CD8-positive, alpha-beta memory T cell (primary cell): ENCODE measurements at regions not wholly inside any gene's neighbourhood (a gene's known extent, or its start where the extent isn't known, plus 50 kb on each side); places are given as distances from the start of the nearest gene placed in this dataset.

Experiments
- CTCF ChIA-PET: fragments of 350-600 bp; sonication (Branson Sonifier 250); formaldehyde crosslinking; loops from one replicate; lab custom pipeline; 2021; ENCODE audit warnings: antibody characterized with exemption; lab: Charles Lee
- POLR2A ChIA-PET: fragments of 350-600 bp; sonication (Branson Sonifier 250); formaldehyde crosslinking; loops from one replicate; lab custom pipeline; 2021; ENCODE audit warnings: antibody characterized with exemption; lab: Charles Lee
- DNase-seq, 5 donors: peaks; one replicate each; pipeline versions ENCODE4 v3.0.0 to v3.0.0-alpha.2; 2020 to 2022; ENCODE audit warnings: mixed read lengths in 1 of 5
- H3K27ac ChIP-seq: one replicate; pipeline ENCODE4 v1.7.0; 2013; ENCODE audit warnings: low read depth, mild to moderate bottlenecking, low read length, moderate library complexity
- H3K27me3 ChIP-seq: 2 replicates; pipeline ENCODE4 v1.7.0; 2013; ENCODE audit warnings: low read length, mild to moderate bottlenecking; ENCODE audit not compliant: insufficient read depth, poor library complexity, severe bottlenecking
- H3K36me3 ChIP-seq: 2 replicates; pipeline ENCODE4 v1.7.0; 2013; ENCODE audit warnings: mild to moderate bottlenecking, low read length, moderate library complexity; ENCODE audit not compliant: insufficient read depth
- H3K4me1 ChIP-seq: 2 replicates; pipeline ENCODE4 v1.7.0; 2013; ENCODE audit warnings: mild to moderate bottlenecking, low read length, moderate library complexity; ENCODE audit not compliant: insufficient read depth
- H3K4me3 ChIP-seq: 2 replicates; pipeline ENCODE4 v1.7.0; 2013; ENCODE audit warnings: mild to moderate bottlenecking, low read length
- H3K9me3 ChIP-seq: 2 replicates; pipeline ENCODE4 v1.7.0; 2013; ENCODE audit warnings: mild to moderate bottlenecking, low read length
- H3K27ac Mint-ChIP-seq, 8 donors: one replicate each; pipeline ENCODE4 v1.8.0; 2020 to 2021; ENCODE audit warnings: mixed read lengths in 8 of 8, mild to moderate bottlenecking in 6 of 8, inconsistent platforms in 3 of 8, moderate library complexity in 3 of 8
- H3K27me3 Mint-ChIP-seq, 2 donors: one replicate each; pipeline ENCODE4 v1.8.0; 2020 to 2021; ENCODE audit warnings: mixed read lengths in 2 of 2, mild to moderate bottlenecking in 1 of 2, moderate library complexity in 1 of 2
- H3K36me3 Mint-ChIP-seq, 3 donors: one replicate each; pipeline ENCODE4 v1.8.0; 2020 to 2021; ENCODE audit warnings: mixed read lengths in 3 of 3, inconsistent platforms in 1 of 3, mild to moderate bottlenecking in 1 of 3
- H3K4me1 Mint-ChIP-seq, 3 donors: one replicate each; pipeline ENCODE4 v1.8.0; 2020 to 2021; ENCODE audit warnings: mixed read lengths in 3 of 3, inconsistent platforms in 1 of 3, mild to moderate bottlenecking in 1 of 3
- H3K4me3 Mint-ChIP-seq, 7 donors: one replicate each; pipeline ENCODE4 v1.8.0; 2020 to 2021; ENCODE audit warnings: mixed read lengths in 7 of 7, mild to moderate bottlenecking in 6 of 7, moderate library complexity in 4 of 7, inconsistent platforms in 2 of 7
- H3K9me3 Mint-ChIP-seq, 5 donors: one replicate each; pipeline ENCODE4 v1.8.0; 2020 to 2022; ENCODE audit warnings: mixed read lengths in 5 of 5, mild to moderate bottlenecking in 3 of 5, moderate library complexity in 2 of 5, inconsistent platforms in 1 of 5

- H3K27me3 ChIP-seq: no peaks in the 10 kb centered on the region
- no peak for DNase-seq
These were observed 826.3 kb upstream of the SALL3 start for GRCh38 chr18:78153362-78153761.

GRCh38 chr18:78154444-78154843 lies 825.2 kb upstream of the SALL3 start:
- Mint-ChIP-seq H3K4me3 (no peak overlapping the region), H3K27ac (no peak overlapping the region), H3K27me3 (no peaks in the 10 kb centered on the region), H3K36me3 (no peaks in the 10 kb centered on the region), H3K9me3 (peaks cover 0 to 3% (median under 1%) of the 10 kb centered on the region in 5 donors), H3K4me1 (no peaks in the 10 kb centered on the region)
- Histone ChIP-seq H3K27ac (no peak overlapping the region), H3K36me3 (no peaks in the 10 kb centered on the region), H3K27me3 (no peaks in the 10 kb centered on the region), H3K9me3 (no peaks in the 10 kb centered on the region), H3K4me1 (no peaks in the 10 kb centered on the region), H3K4me3 (no peak overlapping the region)
- POLR2A ChIA-PET: no interaction called here
- DNase-seq: no peak
- CTCF ChIA-PET: no interaction called here

More at GRCh38 chr18:78153362-78153761, 826.3 kb upstream of the SALL3 start:
- ChIA-PET CTCF (no interaction called here), POLR2A (no interaction called here)
- no peaks in the 10 kb centered on the region for H3K4me1 ChIP-seq
- H3K36me3 ChIP-seq: no peaks in the 10 kb centered on the region
- H3K27ac Mint-ChIP-seq: no peak overlapping the region
- peaks cover 0 to under 1% (median 0%) of the 10 kb centered on the region in 5 donors for H3K9me3 Mint-ChIP-seq
- H3K27ac ChIP-seq: no peak overlapping the region
- H3K4me3 Mint-ChIP-seq: no peak overlapping the region
- no peak overlapping the region for H3K4me3 ChIP-seq
- no peaks in the 10 kb centered on the region for H3K27me3 Mint-ChIP-seq
- no peaks in the 10 kb centered on the region for H3K4me1 Mint-ChIP-seq
- no peaks in the 10 kb centered on the region for H3K9me3 ChIP-seq
- H3K36me3 Mint-ChIP-seq: no peaks in the 10 kb centered on the region

GRCh38 chr18:78154853-78155252 lies 824.8 kb upstream of the SALL3 start:
- H3K4me1 Mint-ChIP-seq: no peaks in the 10 kb centered on the region
- POLR2A ChIA-PET: no interaction called here
- Histone ChIP-seq H3K9me3 (no peaks in the 10 kb centered on the region), H3K4me3 (no peak overlapping the region), H3K27ac (no peak overlapping the region), H3K27me3 (no peaks in the 10 kb centered on the region), H3K4me1 (no peaks in the 10 kb centered on the region), H3K36me3 (no peaks in the 10 kb centered on the region)
- H3K4me3 Mint-ChIP-seq: no peak overlapping the region
- H3K27me3 Mint-ChIP-seq: no peaks in the 10 kb centered on the region
- DNase-seq: no peak
- H3K9me3 Mint-ChIP-seq: peaks cover 0 to 5% (median 2%) of the 10 kb centered on the region in 5 donors
- no peaks in the 10 kb centered on the region for H3K36me3 Mint-ChIP-seq
- H3K27ac Mint-ChIP-seq: no peak overlapping the region
- CTCF ChIA-PET: no interaction called here

GRCh38 chr18:78156466-78156865 lies 823.2 kb upstream of the SALL3 start:
- H3K36me3 ChIP-seq: no peaks in the 10 kb centered on the region
- Mint-ChIP-seq H3K36me3 (no peaks in the 10 kb centered on the region), H3K4me1 (no peaks in the 10 kb centered on the region), H3K27me3 (no peaks in the 10 kb centered on the region), H3K4me3 (no peak overlapping the region), H3K9me3 (peaks cover 0 to 7% (median 2%) of the 10 kb centered on the region in 5 donors), H3K27ac (no peak overlapping the region)
- no peak overlapping the region for H3K4me3 ChIP-seq
- no peak overlapping the region for H3K27ac ChIP-seq
- H3K9me3 ChIP-seq: no peaks in the 10 kb centered on the region
- ChIA-PET POLR2A (no interaction called here), CTCF (no interaction called here)
- no peak for DNase-seq
- H3K4me1 ChIP-seq: no peaks in the 10 kb centered on the region
- no peaks in the 10 kb centered on the region for H3K27me3 ChIP-seq

GRCh38 chr18:78158943-78159342 lies 820.7 kb upstream of the SALL3 start:
- Mint-ChIP-seq H3K27me3 (no peaks in the 10 kb centered on the region), H3K9me3 (peaks cover 0 to 7% (median 2%) of the 10 kb centered on the region in 5 donors), H3K4me3 (no peak overlapping the region), H3K4me1 (no peaks in the 10 kb centered on the region), H3K27ac (peak overlapping the region in 1 of 8 donors; percentile 41), H3K36me3 (no peaks in the 10 kb centered on the region)
- H3K36me3 ChIP-seq: no peaks in the 10 kb centered on the region
- no peak overlapping the region for H3K4me3 ChIP-seq
- POLR2A ChIA-PET: no interaction called here
- no peaks in the 10 kb centered on the region for H3K27me3 ChIP-seq
- CTCF ChIA-PET: no interaction called here
- no peaks in the 10 kb centered on the region for H3K9me3 ChIP-seq
- DNase-seq: no peak
- H3K27ac ChIP-seq: no peak overlapping the region
- H3K4me1 ChIP-seq: no peaks in the 10 kb centered on the region

GRCh38 chr18:78159397-78159796 lies 820.2 kb upstream of the SALL3 start:
- Mint-ChIP-seq H3K9me3 (peaks cover 0 to 7% (median 2%) of the 10 kb centered on the region in 5 donors), H3K36me3 (no peaks in the 10 kb centered on the region), H3K4me1 (no peaks in the 10 kb centered on the region), H3K4me3 (no peak overlapping the region), H3K27me3 (no peaks in the 10 kb centered on the region), H3K27ac (peak overlapping the region in 1 of 8 donors; percentile 41)
- no peak overlapping the region for H3K27ac ChIP-seq
- H3K9me3 ChIP-seq: no peaks in the 10 kb centered on the region
- H3K36me3 ChIP-seq: no peaks in the 10 kb centered on the region
- no peaks in the 10 kb centered on the region for H3K27me3 ChIP-seq
- no peak overlapping the region for H3K4me3 ChIP-seq
- ChIA-PET POLR2A (no interaction called here), CTCF (no interaction called here)
- H3K4me1 ChIP-seq: no peaks in the 10 kb centered on the region
- DNase-seq: no peak

- H3K9me3 ChIP-seq: no peaks in the 10 kb centered on the region
- peaks cover 0 to 6% of the 10 kb centered on the region in 2 donors for H3K27me3 Mint-ChIP-seq
- H3K4me1 Mint-ChIP-seq: no peaks in the 10 kb centered on the region
- no peak overlapping the region for H3K4me3 ChIP-seq
- H3K27ac ChIP-seq: no peak overlapping the region
- ChIA-PET CTCF (no interaction called here), POLR2A (no interaction called here)
- no peaks in the 10 kb centered on the region for H3K4me1 ChIP-seq
- no peaks in the 10 kb centered on the region for H3K36me3 ChIP-seq
- H3K9me3 Mint-ChIP-seq: peaks cover 0 to 7% (median 2%) of the 10 kb centered on the region in 5 donors
- no peaks in the 10 kb centered on the region for H3K36me3 Mint-ChIP-seq
- no peak overlapping the region for H3K4me3 Mint-ChIP-seq
- no peak overlapping the region for H3K27ac Mint-ChIP-seq
- H3K27me3 ChIP-seq: no peaks in the 10 kb centered on the region
- DNase-seq: no peak
These were observed 818.5 kb upstream of the SALL3 start for GRCh38 chr18:78160961-78161656.

GRCh38 chr18:78165525-78165924 lies 814.1 kb upstream of the SALL3 start:
- Histone ChIP-seq H3K4me1 (no peaks in the 10 kb centered on the region), H3K4me3 (no peak overlapping the region), H3K27ac (no peak overlapping the region), H3K36me3 (no peaks in the 10 kb centered on the region), H3K9me3 (no peaks in the 10 kb centered on the region), H3K27me3 (no peaks in the 10 kb centered on the region)
- ChIA-PET CTCF (no interaction called here), POLR2A (no interaction called here)
- Mint-ChIP-seq H3K4me3 (no peak overlapping the region), H3K27ac (no peak overlapping the region), H3K4me1 (no peaks in the 10 kb centered on the region), H3K9me3 (peaks cover 0 to 1% (median 0%) of the 10 kb centered on the region in 5 donors), H3K36me3 (no peaks in the 10 kb centered on the region), H3K27me3 (peaks cover 2 to 6% of the 10 kb centered on the region in 2 donors)
- DNase-seq: no peak
